Mesothelial cell of epicardium (in vitro differentiated cells): ENCODE measurements at regions not wholly inside any gene's neighbourhood (a gene's known extent, or its start where the extent isn't known, plus 50 kb on each side); places are given as distances from the start of the nearest gene placed in this dataset.

Experiments used
- DNase-seq, 2 experiments: peaks; one replicate each; pipeline ENCODE4 v3.0.0; 2021; ENCODE audit warnings: low spot score in 2 of 2; ENCODE audit not compliant: unreplicated experiment in 2 of 2
- H3K27ac Mint-ChIP-seq: 2 replicates; pipeline ENCODE4 v1.8.0; 2021; ENCODE audit warnings: mixed read lengths
- H3K27me3 Mint-ChIP-seq: 2 replicates; pipeline ENCODE4 v1.8.0; 2021; ENCODE audit warnings: low read depth, mixed read lengths
- H3K36me3 Mint-ChIP-seq: 2 replicates; pipeline ENCODE4 v1.8.0; 2021; ENCODE audit warnings: mixed read lengths
- H3K4me1 Mint-ChIP-seq: 2 replicates; pipeline ENCODE4 v1.8.0; 2021; ENCODE audit warnings: mixed read lengths
- H3K4me3 Mint-ChIP-seq: 2 replicates; pipeline ENCODE4 v1.8.0; 2021; ENCODE audit warnings: mild to moderate bottlenecking, moderate library complexity, mixed read lengths
- H3K9me3 Mint-ChIP-seq: 2 replicates; pipeline ENCODE4 v1.8.0; 2021; ENCODE audit warnings: mixed read lengths
- TF ChIP-seq, protein P1 (sequence below): fragments of 200-600 bp; sonication (generic); IDR thresholded peaks from one replicate; pipeline ENCODE4 v1.5.0; 2021; ENCODE audit warnings: antibody characterized with exemption; ENCODE audit not compliant: unreplicated experiment

DNA sequence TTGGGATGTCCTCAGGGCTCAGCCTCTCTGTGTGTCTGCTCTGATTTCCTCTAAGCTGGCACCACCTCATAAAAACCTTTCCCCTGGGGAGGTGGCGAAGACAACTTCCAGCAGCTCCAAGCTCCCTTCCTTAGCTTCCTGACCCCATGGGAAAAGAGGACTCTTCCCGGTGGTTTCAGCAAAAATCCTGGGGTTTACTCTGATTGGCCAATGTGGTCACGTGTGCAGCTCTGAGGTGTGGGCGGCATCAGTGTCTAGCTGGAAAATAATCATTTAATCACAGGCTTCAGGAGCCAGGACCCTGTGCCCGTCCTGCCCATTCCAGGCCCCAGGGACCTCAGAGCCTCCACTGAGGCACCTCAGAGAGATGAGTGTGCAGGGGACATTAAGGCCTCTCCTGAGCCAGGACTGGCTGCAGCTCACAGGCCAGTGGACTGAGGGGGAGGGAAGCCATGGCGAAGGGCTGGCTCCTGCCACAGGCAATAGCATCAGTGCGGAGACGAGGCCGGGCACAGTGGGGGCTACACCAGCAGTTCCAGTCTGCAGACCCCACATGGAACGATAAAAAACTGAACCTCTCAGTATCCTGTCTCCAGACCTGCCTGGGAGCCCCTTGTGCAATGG lies 104.1 kb downstream of the TPRA1 start:
- no peak overlapping the region for H3K4me3 Mint-ChIP-seq

DNA sequence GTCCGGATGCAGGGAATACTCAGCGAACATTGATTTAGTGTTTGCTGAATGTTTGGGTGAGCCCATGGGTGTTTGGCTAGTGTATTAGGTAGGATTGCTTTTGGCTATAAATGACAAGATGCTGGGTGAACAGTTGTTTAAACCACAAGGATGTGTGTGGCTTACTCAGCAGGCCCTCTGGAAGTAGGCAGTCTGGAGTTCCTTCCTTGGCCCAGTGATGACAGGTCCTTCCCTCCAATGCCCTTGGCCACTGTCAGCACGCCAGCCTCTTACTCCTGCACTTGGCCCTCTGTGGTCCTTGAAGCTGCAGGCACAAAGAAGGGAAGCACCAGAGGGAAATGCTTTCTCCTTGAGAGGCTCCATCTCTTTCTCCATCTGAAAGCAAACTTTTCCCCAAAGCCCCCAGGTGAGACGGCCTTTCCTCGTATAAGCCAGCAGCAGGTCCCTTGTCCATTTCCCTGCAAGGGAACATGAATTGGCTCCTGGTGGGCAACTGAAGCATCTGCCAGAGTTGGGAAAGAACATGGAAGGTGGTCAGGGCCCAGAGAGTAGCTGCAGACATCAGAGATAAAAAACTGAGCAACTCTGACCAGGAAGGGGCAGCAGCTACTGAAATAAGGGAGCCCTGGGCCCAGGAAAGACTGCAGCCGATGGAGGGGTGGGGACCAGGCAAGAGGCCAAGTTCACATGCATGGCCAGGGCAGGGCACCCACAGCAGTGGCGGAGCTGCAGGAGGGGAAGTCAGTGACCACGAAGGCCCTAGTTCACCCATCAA lies 105.0 kb downstream of the TPRA1 start:
- DNase-seq: peak in 1 of 2 experiments; percentile 19

More for the DNA sequence above, 104.1 kb downstream of the TPRA1 start:
- H3K36me3 Mint-ChIP-seq: no peaks in the 10 kb centered on the region
- H3K27ac Mint-ChIP-seq: no peak overlapping the region
- DNase-seq: no peak
- TF ChIP-seq, protein P1, sequence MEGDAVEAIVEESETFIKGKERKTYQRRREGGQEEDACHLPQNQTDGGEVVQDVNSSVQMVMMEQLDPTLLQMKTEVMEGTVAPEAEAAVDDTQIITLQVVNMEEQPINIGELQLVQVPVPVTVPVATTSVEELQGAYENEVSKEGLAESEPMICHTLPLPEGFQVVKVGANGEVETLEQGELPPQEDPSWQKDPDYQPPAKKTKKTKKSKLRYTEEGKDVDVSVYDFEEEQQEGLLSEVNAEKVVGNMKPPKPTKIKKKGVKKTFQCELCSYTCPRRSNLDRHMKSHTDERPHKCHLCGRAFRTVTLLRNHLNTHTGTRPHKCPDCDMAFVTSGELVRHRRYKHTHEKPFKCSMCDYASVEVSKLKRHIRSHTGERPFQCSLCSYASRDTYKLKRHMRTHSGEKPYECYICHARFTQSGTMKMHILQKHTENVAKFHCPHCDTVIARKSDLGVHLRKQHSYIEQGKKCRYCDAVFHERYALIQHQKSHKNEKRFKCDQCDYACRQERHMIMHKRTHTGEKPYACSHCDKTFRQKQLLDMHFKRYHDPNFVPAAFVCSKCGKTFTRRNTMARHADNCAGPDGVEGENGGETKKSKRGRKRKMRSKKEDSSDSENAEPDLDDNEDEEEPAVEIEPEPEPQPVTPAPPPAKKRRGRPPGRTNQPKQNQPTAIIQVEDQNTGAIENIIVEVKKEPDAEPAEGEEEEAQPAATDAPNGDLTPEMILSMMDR: no peak
- peaks cover 1% of the 10 kb centered on the region for H3K4me1 Mint-ChIP-seq
- peaks cover 24% of the 10 kb centered on the region for H3K27me3 Mint-ChIP-seq
- no peaks in the 10 kb centered on the region for H3K9me3 Mint-ChIP-seq

DNA sequence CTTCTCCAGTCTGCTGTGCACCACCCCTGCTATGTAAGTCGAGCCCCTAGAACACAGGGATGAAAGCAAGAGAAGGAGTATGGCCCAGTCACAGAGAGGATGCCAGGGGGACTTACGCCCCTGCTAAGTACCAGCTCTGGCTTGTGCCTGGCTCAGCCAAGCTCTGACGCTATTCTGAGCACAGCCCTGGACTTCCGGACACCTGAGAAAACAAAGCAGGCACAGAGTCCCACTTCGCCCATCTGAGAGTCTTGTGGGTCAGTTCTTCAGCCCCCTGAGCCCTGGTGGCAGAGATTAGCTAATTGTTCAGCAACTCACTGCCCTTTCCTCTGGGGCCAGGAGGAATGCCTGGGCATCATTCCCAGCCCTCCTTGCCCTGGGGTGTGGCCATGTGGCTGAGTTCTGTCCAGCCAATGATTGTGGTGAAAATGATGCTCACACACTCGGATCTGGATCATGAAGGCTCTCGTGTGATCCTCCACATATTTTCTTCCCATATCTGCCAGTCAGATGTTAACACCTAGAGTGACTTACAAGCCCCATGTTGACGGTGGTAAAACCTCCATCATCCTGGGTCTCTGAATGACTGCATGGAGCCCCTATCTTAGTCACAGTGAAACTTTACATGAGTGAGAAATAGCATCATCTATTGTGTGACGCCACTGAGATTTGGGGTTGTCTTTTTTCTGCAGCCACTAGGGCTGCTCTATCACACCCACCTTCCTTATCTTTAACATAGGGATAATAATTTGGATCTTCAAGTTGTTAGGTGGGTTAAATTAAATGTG lies 105.7 kb downstream of the TPRA1 start:
- DNase-seq: peak in 1 of 2 experiments; percentile 30
- Mint-ChIP-seq H3K27me3 (peaks cover 16% of the 10 kb centered on the region), H3K4me1 (peaks cover 4% of the 10 kb centered on the region), H3K4me3 (no peak overlapping the region), H3K9me3 (no peaks in the 10 kb centered on the region), H3K27ac (no peak overlapping the region), H3K36me3 (no peaks in the 10 kb centered on the region)
- TF ChIP-seq, protein P1: no peak

More for the DNA sequence above, 105.0 kb downstream of the TPRA1 start:
- H3K4me3 Mint-ChIP-seq: no peak overlapping the region
- peaks cover 1% of the 10 kb centered on the region for H3K4me1 Mint-ChIP-seq
- H3K36me3 Mint-ChIP-seq: no peaks in the 10 kb centered on the region
- H3K9me3 Mint-ChIP-seq: no peaks in the 10 kb centered on the region
- H3K27me3 Mint-ChIP-seq: peaks cover 21% of the 10 kb centered on the region
- TF ChIP-seq, protein P1: no peak
- no peak overlapping the region for H3K27ac Mint-ChIP-seq

DNA sequence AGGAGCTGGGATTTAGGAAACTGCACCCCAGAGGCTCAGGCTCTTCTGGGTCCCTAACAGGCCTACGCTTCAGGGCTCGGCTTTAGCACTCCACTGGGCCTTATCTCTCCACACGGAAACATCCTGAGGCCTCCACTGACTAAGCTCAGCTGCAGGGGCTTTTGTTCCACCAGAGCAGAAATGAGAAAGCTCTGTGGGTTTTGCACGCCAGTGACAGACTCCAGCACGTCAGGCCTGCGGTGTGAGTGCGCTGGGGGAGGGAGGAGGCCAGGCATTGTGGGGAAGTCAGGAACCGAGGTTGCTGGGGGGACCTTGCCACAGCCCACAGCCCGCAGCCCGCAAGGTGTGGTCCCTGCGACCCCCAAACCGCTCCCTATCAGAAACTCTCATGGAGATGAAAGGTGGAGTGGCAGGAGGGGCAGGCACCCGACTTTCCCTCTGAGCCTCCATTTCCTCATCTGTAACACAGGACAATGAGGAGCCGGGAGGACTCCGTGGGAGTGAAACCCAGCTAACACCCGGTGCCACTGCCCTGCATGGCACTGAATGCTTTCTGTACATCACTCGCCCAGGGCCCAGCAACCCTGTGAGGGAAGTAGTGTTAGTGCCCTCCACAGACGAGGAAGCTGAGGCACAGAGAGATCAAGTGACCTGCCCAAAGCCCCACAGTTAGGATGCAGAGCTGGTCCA lies 106.5 kb downstream of the TPRA1 start:
- DNase-seq: peak in 1 of 2 experiments; percentile 36
- peaks cover 9% of the 10 kb centered on the region for H3K4me1 Mint-ChIP-seq

More for the DNA sequence above, 106.5 kb downstream of the TPRA1 start:
- H3K9me3 Mint-ChIP-seq: no peaks in the 10 kb centered on the region
- no peaks in the 10 kb centered on the region for H3K36me3 Mint-ChIP-seq
- TF ChIP-seq, protein P1: no peak
- H3K27me3 Mint-ChIP-seq: peaks cover 10% of the 10 kb centered on the region
- H3K4me3 Mint-ChIP-seq: no peak overlapping the region
- no peak overlapping the region for H3K27ac Mint-ChIP-seq
